CD14-positive monocyte (primary cell): ENCODE measurements at regions not wholly inside any gene's neighbourhood (a gene's known extent, or its start where the extent isn't known, plus 50 kb on each side); places are given as distances from the start of the nearest gene placed in this dataset.

Source experiments
- DNase-seq, 3 donors: peaks; one replicate each; pipeline ENCODE4 v3.0.0-alpha.2; 2011 to 2022
- H2AFZ ChIP-seq: 2 replicates; pipeline ENCODE4 v1.6.0; 2012; ENCODE audit warnings: mild to moderate bottlenecking, low read depth, low read length, inconsistent platforms; ENCODE audit not compliant: insufficient read depth, poor library complexity, severe bottlenecking
- H3K27ac ChIP-seq, 2 donors: 1 replicate in 1 of 2; 2 replicates in 1 of 2; pipeline ENCODE4 v1.5.1; 2012 to 2013; ENCODE audit warnings: low read length in 2 of 2, control low read depth in 1 of 2, inconsistent platforms in 1 of 2, low read depth in 1 of 2, mild to moderate bottlenecking in 1 of 2
- H3K27me3 ChIP-seq, 2 donors: one replicate each; pipeline versions ENCODE4 v1.6.0 to v1.6.1; 2011 to 2013; ENCODE audit warnings: low read length in 2 of 2; ENCODE audit not compliant: control insufficient read depth in 2 of 2, insufficient read depth in 2 of 2
- H3K36me3 ChIP-seq, 2 donors: replicated peaks in 1 of 2; 1 replicate in 1 of 2; 2 replicates in 1 of 2; pipeline versions ENCODE4 v1.5.1 to v1.6.1; 2012 to 2013; ENCODE audit warnings: low read length in 2 of 2, control low read depth in 1 of 2, inconsistent platforms in 1 of 2, mild to moderate bottlenecking in 1 of 2; ENCODE audit not compliant: insufficient read depth in 2 of 2, control insufficient read depth in 1 of 2
- H3K4me1 ChIP-seq, 2 donors: 1 replicate in 1 of 2; 2 replicates in 1 of 2; pipeline versions ENCODE4 v1.5.1 to v1.6.1; 2012 to 2013; ENCODE audit warnings: low read length in 2 of 2, control low read depth in 1 of 2, inconsistent platforms in 1 of 2, mild to moderate bottlenecking in 1 of 2, moderate library complexity in 1 of 2; ENCODE audit not compliant: insufficient read depth in 2 of 2, control insufficient read depth in 1 of 2
- H3K4me2 ChIP-seq: replicated peaks from 2 replicates; pipeline ENCODE3; 2012; ENCODE audit warnings: low read length, moderate library complexity, mild to moderate bottlenecking; ENCODE audit not compliant: poor library complexity, severe bottlenecking; ENCODE audit errors: extremely low read depth
- H3K4me3 ChIP-seq, 3 experiments: fragments of 200-600 bp in 1 of 3; sonication (generic) in 1 of 3; replicated peaks in 1 of 3; 1 replicate in 2 of 3; 2 replicates in 1 of 3; pipeline ENCODE4 v1.5.1; 2011 to 2013; ENCODE audit warnings: low read length in 3 of 3, mild to moderate bottlenecking in 3 of 3, control low read depth in 2 of 3, low read depth in 2 of 3, inconsistent platforms in 1 of 3, moderate library complexity in 1 of 3
- H3K79me2 ChIP-seq: 2 replicates; pipeline ENCODE4 v1.6.0; 2012; ENCODE audit warnings: mild to moderate bottlenecking, control low read depth, inconsistent platforms, low read length, moderate library complexity; ENCODE audit not compliant: insufficient read depth
- H3K9ac ChIP-seq: 2 replicates; pipeline ENCODE4 v1.6.0; 2017; ENCODE audit warnings: low read length, mild to moderate bottlenecking; ENCODE audit not compliant: insufficient read depth, poor library complexity, severe bottlenecking
- H3K9me3 ChIP-seq, 2 donors: replicated peaks in 1 of 2; 1 replicate in 1 of 2; 2 replicates in 1 of 2; pipeline versions ENCODE4 v1.5.1 to v1.6.1; 2012 to 2013; ENCODE audit warnings: low read length in 2 of 2, control low read depth in 1 of 2; ENCODE audit not compliant: control insufficient read depth in 1 of 2, insufficient read depth in 1 of 2
- H4K20me1 ChIP-seq: 2 replicates; pipeline ENCODE4 v1.6.0; 2012; ENCODE audit warnings: mild to moderate bottlenecking, low read length, control low read depth, moderate library complexity; ENCODE audit not compliant: insufficient read depth
- H3K27ac Mint-ChIP-seq, 7 donors: one replicate each; pipeline ENCODE4 v1.8.0; 2020; ENCODE audit warnings: mild to moderate bottlenecking in 7 of 7, mixed read lengths in 7 of 7, moderate library complexity in 6 of 7, inconsistent platforms in 2 of 7
- H3K27me3 Mint-ChIP-seq, 3 donors: one replicate each; pipeline ENCODE4 v1.8.0; 2021 to 2022; ENCODE audit warnings: low read depth in 3 of 3, mild to moderate bottlenecking in 3 of 3, mixed read lengths in 3 of 3, moderate library complexity in 3 of 3, inconsistent platforms in 1 of 3
- H3K36me3 Mint-ChIP-seq, 2 donors: one replicate each; pipeline ENCODE4 v1.8.0; 2020; ENCODE audit warnings: mixed read lengths in 2 of 2, inconsistent platforms in 1 of 2, mild to moderate bottlenecking in 1 of 2
- H3K4me1 Mint-ChIP-seq: one replicate; pipeline ENCODE4 v1.8.0; 2020; ENCODE audit warnings: mild to moderate bottlenecking, mixed read lengths
- H3K4me3 Mint-ChIP-seq, 2 donors: one replicate each; pipeline ENCODE4 v1.8.0; 2020; ENCODE audit warnings: mild to moderate bottlenecking in 2 of 2, mixed read lengths in 2 of 2, moderate library complexity in 1 of 2
- H3K9me3 Mint-ChIP-seq, 7 donors: one replicate each; pipeline ENCODE4 v1.8.0; 2020 to 2022; ENCODE audit warnings: mixed read lengths in 7 of 7, mild to moderate bottlenecking in 6 of 7, moderate library complexity in 6 of 7, inconsistent platforms in 2 of 7
- CTCF ChIP-seq: fragments of 200-600 bp; IDR thresholded peaks from one replicate; pipeline ENCODE4 v1.8.0; 2022; ENCODE audit warnings: antibody characterized with exemption, mild to moderate bottlenecking
- WGBS: methylation state at CpG from one replicate; pipeline ENCODE4 v1.1.5; 2013; ENCODE audit warnings: missing lambda C conversion rate; ENCODE audit not compliant: insufficient coverage; 5-methylcytosine and 5-hydroxymethylcytosine counted together
- intact Hi-C, 2 donors: fragments of 100-400 bp; cut with micrococcal nuclease; formaldehyde crosslinking; loops; one replicate each; pipeline versions ENCODE4 v1.15.0 to v1.15.1; 2023

DNA sequence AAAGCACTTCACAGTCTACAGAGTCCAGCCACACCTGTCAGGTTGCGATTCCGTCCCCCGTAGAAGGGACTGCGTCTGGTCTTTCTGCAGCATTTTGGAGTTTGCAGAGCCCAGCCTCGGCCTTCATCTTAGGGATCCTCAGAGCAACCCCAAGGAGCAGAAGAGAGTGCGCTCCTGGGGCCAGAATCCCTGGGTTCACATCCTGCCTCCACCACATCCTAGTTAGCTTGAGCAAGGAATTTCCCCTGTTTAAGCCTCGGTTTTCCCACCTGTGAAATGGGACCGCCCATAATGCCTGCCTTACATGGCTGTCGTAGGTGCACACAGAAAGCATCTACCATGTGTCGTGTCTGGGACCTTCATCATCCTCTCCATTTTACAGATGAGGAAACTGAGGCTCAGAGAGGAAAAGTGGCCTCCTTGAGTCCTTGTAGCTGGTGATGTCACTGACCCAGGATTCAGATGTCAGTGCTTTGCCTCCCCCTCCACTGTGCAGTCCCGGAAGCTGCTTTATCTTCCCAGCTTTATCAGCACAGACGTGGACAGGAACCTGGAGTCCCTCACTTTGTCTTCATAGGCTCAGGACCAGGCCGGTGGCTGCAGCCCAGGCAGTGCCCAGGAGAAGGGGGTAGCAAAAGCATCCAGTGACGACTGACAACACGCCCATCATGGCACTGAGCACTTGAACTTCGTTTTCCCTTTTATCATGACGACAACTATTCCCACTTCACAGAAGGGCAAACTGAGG lies 438.5 kb downstream of the MATN1 start:
- Histone ChIP-seq H4K20me1 (no peaks in the 10 kb centered on the region), H3K36me3 (no peaks in the 10 kb centered on the region), H2AFZ (no peak overlapping the region), H3K27ac (no peak overlapping the region), H3K4me2 (no peak overlapping the region), H3K79me2 (no peaks in the 10 kb centered on the region), H3K4me3 (no peak overlapping the region), H3K9ac (no peak overlapping the region), H3K9me3 (no peaks in the 10 kb centered on the region), H3K27me3 (no peaks in the 10 kb centered on the region), H3K4me1 (no peaks in the 10 kb centered on the region)
- H3K27me3 Mint-ChIP-seq = peaks cover 0 to 8% (median 5%) of the 10 kb centered on the region in 3 donors
- DNase-seq = no peak
- H3K9me3 Mint-ChIP-seq = peaks cover 0 to 3% (median 0%) of the 10 kb centered on the region in 7 donors
- intact Hi-C loops = no loop called here
- no peaks in the 10 kb centered on the region for H3K36me3 Mint-ChIP-seq
- no peak overlapping the region for H3K27ac Mint-ChIP-seq
- no peak overlapping the region for H3K4me3 Mint-ChIP-seq
- TF ChIP-seq CTCF = no peak
- no peaks in the 10 kb centered on the region for H3K4me1 Mint-ChIP-seq
- WGBS = 95% methylated on average over 17 of the region's 17 CpGs

- H3K9ac ChIP-seq = no peak overlapping the region
- no peaks in the 10 kb centered on the region for H3K9me3 ChIP-seq
- H3K4me2 ChIP-seq = no peak overlapping the region
- H3K27me3 ChIP-seq = no peaks in the 10 kb centered on the region
- Mint-ChIP-seq H3K27me3 (peaks cover 0 to 8% (median 5%) of the 10 kb centered on the region in 3 donors), H3K4me1 (no peaks in the 10 kb centered on the region), H3K36me3 (no peaks in the 10 kb centered on the region), H3K9me3 (peaks cover 0 to 3% (median 0%) of the 10 kb centered on the region in 7 donors), H3K4me3 (no peak overlapping the region), H3K27ac (no peak overlapping the region)
- no peak overlapping the region for H3K27ac ChIP-seq
- no peaks in the 10 kb centered on the region for H4K20me1 ChIP-seq
- no peaks in the 10 kb centered on the region for H3K79me2 ChIP-seq
- no peak for TF ChIP-seq CTCF
- H3K36me3 ChIP-seq = no peaks in the 10 kb centered on the region
- H3K4me3 ChIP-seq = no peak overlapping the region
- intact Hi-C loops = no loop called here
- no peak overlapping the region for H2AFZ ChIP-seq
- H3K4me1 ChIP-seq = no peaks in the 10 kb centered on the region
- DNase-seq = no peak
- 94% methylated on average over 2 of the region's 4 CpGs for WGBS
Observed at GRCh38 chr1:30284226-30284625, 439.2 kb downstream of the MATN1 start.
